ENCODE measurements at regions not wholly inside any gene's neighbourhood (a gene's known extent, or its start where the extent isn't known, plus 50 kb on each side); places are given as distances from the start of the nearest gene placed in this dataset.

- no peak for DNase-seq (ENCODE audit: low read depth, low spot score)
- TF ChIP-seq SUZ12 (IDR thresholded peaks at IDR 0.05; ENCODE audit: extremely low read depth, insufficient read depth, insufficient read length) (no peak), YY1 (IDR thresholded peaks at IDR 0.05; ENCODE audit: insufficient read depth, insufficient read length) (no peak), ZNF274 (IDR thresholded peaks at IDR 0.05; ENCODE audit: low read depth, low read length) (no peak)
Measured at GRCh38 chr7:85659364-85659763, 472.5 kb upstream of the SEMA3D start.

GRCh38 chr7:85655252-85655651 is 468.4 kb upstream of the SEMA3D start:
- TF ChIP-seq ZNF274 (IDR thresholded peaks at IDR 0.05; ENCODE audit: low read depth, low read length) (no peak), SUZ12 (IDR thresholded peaks at IDR 0.05; ENCODE audit: extremely low read depth, insufficient read depth, insufficient read length) (no peak), YY1 (IDR thresholded peaks at IDR 0.05; ENCODE audit: insufficient read depth, insufficient read length) (no peak)
- H3K27me3 ChIP-seq (ENCODE audit: insufficient read depth, insufficient read length) = no peaks in the 10 kb centered on the region

More at GRCh38 chr7:85659364-85659763, 472.5 kb upstream of the SEMA3D start:
- Histone ChIP-seq H3K4me1 (ENCODE audit: insufficient read depth, insufficient read length) (no peaks in the 10 kb centered on the region), H3K36me3 (ENCODE audit: insufficient read depth, insufficient read length, low read length) (no peaks in the 10 kb centered on the region), H3K4me3 (ENCODE audit: insufficient read length, low read depth) (no peak overlapping the region), H3K27me3 (ENCODE audit: insufficient read depth, insufficient read length) (no peaks in the 10 kb centered on the region), H3K9me3 (ENCODE audit: insufficient read depth, low read length) (no peaks in the 10 kb centered on the region), H3K9ac (ENCODE audit: insufficient read length, low read depth) (no peak overlapping the region)

GRCh38 chr7:85644272-85644671 is 457.4 kb upstream of the SEMA3D start:
- no peak for DNase-seq (ENCODE audit: low read depth, low spot score)
- TF ChIP-seq YY1 (IDR thresholded peaks at IDR 0.05; ENCODE audit: insufficient read depth, insufficient read length) = no peak
- no peak for TF ChIP-seq SUZ12 (IDR thresholded peaks at IDR 0.05; ENCODE audit: extremely low read depth, insufficient read depth, insufficient read length)
- no peak for TF ChIP-seq ZNF274 (IDR thresholded peaks at IDR 0.05; ENCODE audit: low read depth, low read length)
- Histone ChIP-seq H3K4me3 (ENCODE audit: insufficient read length, low read depth) (no peak overlapping the region), H3K9ac (ENCODE audit: insufficient read length, low read depth) (no peak overlapping the region), H3K4me1 (ENCODE audit: insufficient read depth, insufficient read length) (no peaks in the 10 kb centered on the region), H3K9me3 (ENCODE audit: insufficient read depth, low read length) (no peaks in the 10 kb centered on the region), H3K36me3 (ENCODE audit: insufficient read depth, insufficient read length, low read length) (no peaks in the 10 kb centered on the region), H3K27me3 (ENCODE audit: insufficient read depth, insufficient read length) (no peaks in the 10 kb centered on the region)

More at GRCh38 chr7:85655252-85655651, 468.4 kb upstream of the SEMA3D start:
- no peak overlapping the region for H3K9ac ChIP-seq (ENCODE audit: insufficient read length, low read depth)
- no peaks in the 10 kb centered on the region for H3K36me3 ChIP-seq (ENCODE audit: insufficient read depth, insufficient read length, low read length)
- no peaks in the 10 kb centered on the region for H3K4me1 ChIP-seq (ENCODE audit: insufficient read depth, insufficient read length)
- DNase-seq (ENCODE audit: low read depth, low spot score) = no peak
- no peaks in the 10 kb centered on the region for H3K9me3 ChIP-seq (ENCODE audit: insufficient read depth, low read length)
- no peak overlapping the region for H3K4me3 ChIP-seq (ENCODE audit: insufficient read length, low read depth)

- DNase-seq (ENCODE audit: low read depth, low spot score) = no peak
- Histone ChIP-seq H3K4me3 (ENCODE audit: insufficient read length, low read depth) (no peak overlapping the region), H3K36me3 (ENCODE audit: insufficient read depth, insufficient read length, low read length) (no peaks in the 10 kb centered on the region), H3K9ac (ENCODE audit: insufficient read length, low read depth) (no peak overlapping the region), H3K27me3 (ENCODE audit: insufficient read depth, insufficient read length) (no peaks in the 10 kb centered on the region), H3K4me1 (ENCODE audit: insufficient read depth, insufficient read length) (no peaks in the 10 kb centered on the region), H3K9me3 (ENCODE audit: insufficient read depth, low read length) (no peaks in the 10 kb centered on the region)
- TF ChIP-seq ZNF274 (IDR thresholded peaks at IDR 0.05; ENCODE audit: low read depth, low read length) (no peak), YY1 (IDR thresholded peaks at IDR 0.05; ENCODE audit: insufficient read depth, insufficient read length) (no peak)
Measured at GRCh38 chr7:85641331-85641730, 454.5 kb upstream of the SEMA3D start.

- Histone ChIP-seq H3K36me3 (ENCODE audit: insufficient read depth, insufficient read length, low read length) (no peaks in the 10 kb centered on the region), H3K9ac (ENCODE audit: insufficient read length, low read depth) (no peak overlapping the region)
Measured at GRCh38 chr7:85638394-85638793, 451.5 kb upstream of the SEMA3D start.

GRCh38 chr7:85634951-85635350 is 448.1 kb upstream of the SEMA3D start:
- no peaks in the 10 kb centered on the region for H3K4me1 ChIP-seq (ENCODE audit: insufficient read depth, insufficient read length)
- no peaks in the 10 kb centered on the region for H3K27me3 ChIP-seq (ENCODE audit: insufficient read depth, insufficient read length)
- H3K9me3 ChIP-seq (ENCODE audit: insufficient read depth, low read length) = no peaks in the 10 kb centered on the region
- no peak for TF ChIP-seq ZNF274 (IDR thresholded peaks at IDR 0.05; ENCODE audit: low read depth, low read length)
- TF ChIP-seq SUZ12 (IDR thresholded peaks at IDR 0.05; ENCODE audit: extremely low read depth, insufficient read depth, insufficient read length) = no peak
- TF ChIP-seq YY1 (IDR thresholded peaks at IDR 0.05; ENCODE audit: insufficient read depth, insufficient read length) = no peak
- DNase-seq (ENCODE audit: low read depth, low spot score) = no peak
- no peak overlapping the region for H3K9ac ChIP-seq (ENCODE audit: insufficient read length, low read depth)
- H3K36me3 ChIP-seq (ENCODE audit: insufficient read depth, insufficient read length, low read length) = no peaks in the 10 kb centered on the region
- H3K4me3 ChIP-seq (ENCODE audit: insufficient read length, low read depth) = no peak overlapping the region

More at GRCh38 chr7:85638394-85638793, 451.5 kb upstream of the SEMA3D start:
- Histone ChIP-seq H3K4me1 (ENCODE audit: insufficient read depth, insufficient read length) (no peaks in the 10 kb centered on the region), H3K27me3 (ENCODE audit: insufficient read depth, insufficient read length) (no peaks in the 10 kb centered on the region), H3K9me3 (ENCODE audit: insufficient read depth, low read length) (no peaks in the 10 kb centered on the region), H3K4me3 (ENCODE audit: insufficient read length, low read depth) (no peak overlapping the region)
- DNase-seq (ENCODE audit: low read depth, low spot score) = no peak
- TF ChIP-seq YY1 (IDR thresholded peaks at IDR 0.05; ENCODE audit: insufficient read depth, insufficient read length) = no peak
- no peak for TF ChIP-seq ZNF274 (IDR thresholded peaks at IDR 0.05; ENCODE audit: low read depth, low read length)
- no peak for TF ChIP-seq SUZ12 (IDR thresholded peaks at IDR 0.05; ENCODE audit: extremely low read depth, insufficient read depth, insufficient read length)

- H3K27me3 ChIP-seq (ENCODE audit: insufficient read depth, insufficient read length) = no peaks in the 10 kb centered on the region
- H3K36me3 ChIP-seq (ENCODE audit: insufficient read depth, insufficient read length, low read length) = no peaks in the 10 kb centered on the region
- TF ChIP-seq SUZ12 (IDR thresholded peaks at IDR 0.05; ENCODE audit: extremely low read depth, insufficient read depth, insufficient read length) (no peak), ZNF274 (IDR thresholded peaks at IDR 0.05; ENCODE audit: low read depth, low read length) (no peak), YY1 (IDR thresholded peaks at IDR 0.05; ENCODE audit: insufficient read depth, insufficient read length) (no peak)
- no peaks in the 10 kb centered on the region for H3K9me3 ChIP-seq (ENCODE audit: insufficient read depth, low read length)
- H3K4me3 ChIP-seq (ENCODE audit: insufficient read length, low read depth) = no peak overlapping the region
- DNase-seq (ENCODE audit: low read depth, low spot score) = peak; percentile 20
- no peak overlapping the region for H3K9ac ChIP-seq (ENCODE audit: insufficient read length, low read depth)
- H3K4me1 ChIP-seq (ENCODE audit: insufficient read depth, insufficient read length) = no peaks in the 10 kb centered on the region
Measured at GRCh38 chr7:85630904-85631600, 444.2 kb upstream of the SEMA3D start.
